ENCODE measurements at regions not wholly inside any gene's neighbourhood (a gene's known extent, or its start where the extent isn't known, plus 50 kb on each side); places are given as distances from the start of the nearest gene placed in this dataset.

DNA sequence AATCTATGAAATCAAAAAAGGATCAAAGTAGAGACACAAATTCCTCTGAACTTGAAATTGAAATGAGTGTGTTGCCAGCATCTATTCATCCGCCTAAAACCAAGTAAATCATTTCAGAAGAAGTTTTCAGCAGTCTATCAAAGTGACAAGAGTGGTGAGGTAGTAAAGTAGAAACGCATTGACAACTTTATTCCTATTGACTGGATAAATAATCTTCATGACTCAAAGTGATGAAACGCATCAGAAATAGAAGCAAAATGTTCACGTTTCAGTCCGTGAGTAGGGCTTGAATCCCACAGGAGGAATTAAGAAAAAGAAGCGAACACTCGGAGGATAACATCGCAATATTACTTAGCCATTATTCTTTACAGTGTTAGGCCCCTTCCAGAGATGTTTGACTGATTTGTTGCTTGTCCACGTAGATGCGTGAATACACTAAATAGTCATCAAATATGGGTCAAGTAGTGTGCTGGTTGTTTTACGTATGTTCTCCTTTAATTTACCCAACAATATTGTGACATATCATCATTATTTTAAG is 314.4 kb downstream of the PLK2 start:
- no peak for DNase-seq
- intact Hi-C loops (cut with DNase I; ENCODE audit: low total_unique reads) = no loop called here
- H3K4me1 ChIP-seq = no peaks in the 10 kb centered on the region
- no peak overlapping the region for H3K27ac ChIP-seq
- H3K27me3 ChIP-seq = no peaks in the 10 kb centered on the region
- TF ChIP-seq, protein P1, sequence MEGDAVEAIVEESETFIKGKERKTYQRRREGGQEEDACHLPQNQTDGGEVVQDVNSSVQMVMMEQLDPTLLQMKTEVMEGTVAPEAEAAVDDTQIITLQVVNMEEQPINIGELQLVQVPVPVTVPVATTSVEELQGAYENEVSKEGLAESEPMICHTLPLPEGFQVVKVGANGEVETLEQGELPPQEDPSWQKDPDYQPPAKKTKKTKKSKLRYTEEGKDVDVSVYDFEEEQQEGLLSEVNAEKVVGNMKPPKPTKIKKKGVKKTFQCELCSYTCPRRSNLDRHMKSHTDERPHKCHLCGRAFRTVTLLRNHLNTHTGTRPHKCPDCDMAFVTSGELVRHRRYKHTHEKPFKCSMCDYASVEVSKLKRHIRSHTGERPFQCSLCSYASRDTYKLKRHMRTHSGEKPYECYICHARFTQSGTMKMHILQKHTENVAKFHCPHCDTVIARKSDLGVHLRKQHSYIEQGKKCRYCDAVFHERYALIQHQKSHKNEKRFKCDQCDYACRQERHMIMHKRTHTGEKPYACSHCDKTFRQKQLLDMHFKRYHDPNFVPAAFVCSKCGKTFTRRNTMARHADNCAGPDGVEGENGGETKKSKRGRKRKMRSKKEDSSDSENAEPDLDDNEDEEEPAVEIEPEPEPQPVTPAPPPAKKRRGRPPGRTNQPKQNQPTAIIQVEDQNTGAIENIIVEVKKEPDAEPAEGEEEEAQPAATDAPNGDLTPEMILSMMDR (IDR thresholded peaks at IDR 0.05) = no peak
- TF ChIP-seq EP300 (IDR thresholded peaks at IDR 0.05) = no peak
- TF ChIP-seq POLR2A (IDR thresholded peaks at IDR 0.05) = no peak
- TF ChIP-seq POLR2AphosphoS5 (IDR thresholded peaks at IDR 0.05) = no peak
- no peaks in the 10 kb centered on the region for H3K36me3 ChIP-seq
- 90 to 96% (median 95%) methylated on average over 11 of the region's 11 CpGs for WGBS, 5 donors
- H3K9me3 ChIP-seq = no peaks in the 10 kb centered on the region
- H3K4me3 ChIP-seq = no peak overlapping the region

GRCh38 chr5:58143727-58144126 is 316.2 kb downstream of the PLK2 start:
- TF ChIP-seq POLR2A (IDR thresholded peaks at IDR 0.05) = no peak
- no peak for TF ChIP-seq POLR2AphosphoS5 (IDR thresholded peaks at IDR 0.05)
- Histone ChIP-seq H3K4me3 (no peak overlapping the region), H3K9me3 (no peaks in the 10 kb centered on the region), H3K36me3 (no peaks in the 10 kb centered on the region), H3K27ac (no peak overlapping the region), H3K27me3 (no peaks in the 10 kb centered on the region), H3K4me1 (no peaks in the 10 kb centered on the region)
- no peak for DNase-seq
- 84 to 95% (median 87%) methylated on average over 2 of the region's 2 CpGs for WGBS, 5 donors
- intact Hi-C loops (cut with DNase I; ENCODE audit: low total_unique reads) = no loop called here

DNA sequence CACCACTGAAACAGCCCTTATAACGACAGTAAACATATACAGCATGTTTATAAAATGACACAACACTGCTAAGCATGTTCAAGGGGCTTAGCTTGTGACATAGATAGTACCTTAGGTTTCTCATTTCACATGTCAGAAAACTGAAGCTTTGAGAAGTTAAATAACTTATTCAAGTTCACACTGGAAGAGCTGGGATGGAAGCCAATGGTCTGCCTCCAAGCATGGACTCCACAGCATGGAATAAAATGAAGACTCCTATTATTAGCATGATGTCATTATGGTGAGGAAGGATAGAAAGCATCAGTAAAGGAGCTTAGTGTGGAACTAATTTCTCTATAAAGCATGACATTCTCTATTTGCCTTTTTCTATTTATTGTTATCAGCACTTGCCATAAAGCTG is 316.7 kb downstream of the PLK2 start:
- no peak for DNase-seq
- 67 to 85% (median 78%) methylated on average over 1 of the region's 1 CpG for WGBS, 5 donors
- intact Hi-C loops (cut with DNase I; ENCODE audit: low total_unique reads) = no loop called here

DNA sequence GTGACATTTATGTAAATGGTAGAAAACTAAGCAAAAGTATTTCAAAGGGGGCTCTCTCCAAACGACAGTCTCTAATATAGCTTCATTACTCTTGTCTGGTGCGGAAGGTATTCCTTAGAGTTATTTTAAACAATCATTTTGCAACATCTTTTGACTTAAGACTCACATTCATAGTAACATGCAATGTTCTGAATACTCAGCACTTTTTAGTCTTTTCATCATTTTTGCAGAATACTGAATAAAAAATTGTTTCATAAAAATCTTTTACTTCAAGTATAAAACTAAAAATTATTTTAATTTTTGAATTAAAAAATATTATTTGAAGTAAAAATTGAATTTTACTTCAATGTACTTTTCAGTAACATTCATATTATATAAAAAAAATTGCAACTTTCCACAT is 321.1 kb downstream of the PLK2 start:
- Histone ChIP-seq H3K27ac (no peak overlapping the region), H3K9me3 (no peaks in the 10 kb centered on the region), H3K27me3 (no peaks in the 10 kb centered on the region), H3K36me3 (no peaks in the 10 kb centered on the region), H3K4me1 (peaks cover 0 to 13% (median 4%) of the 10 kb centered on the region in 4 donors), H3K4me3 (no peak overlapping the region)
- intact Hi-C loops (cut with DNase I; ENCODE audit: low total_unique reads) = no loop called here
- DNase-seq = no peak
- TF ChIP-seq POLR2A (IDR thresholded peaks at IDR 0.05) (no peak), EP300 (IDR thresholded peaks at IDR 0.05) (no peak), POLR2AphosphoS5 (IDR thresholded peaks at IDR 0.05) (no peak)
- TF ChIP-seq, protein P1 (IDR thresholded peaks at IDR 0.05) = no peak
- 83 to 90% (median 84%) methylated on average over 2 of the region's 2 CpGs for WGBS, 5 donors

More for the DNA sequence above, 316.7 kb downstream of the PLK2 start:
- no peak for TF ChIP-seq POLR2AphosphoS5 (IDR thresholded peaks at IDR 0.05)
- no peak for TF ChIP-seq EP300 (IDR thresholded peaks at IDR 0.05)
- TF ChIP-seq, protein P1 (IDR thresholded peaks at IDR 0.05) = no peak
- TF ChIP-seq POLR2A (IDR thresholded peaks at IDR 0.05) = no peak
- H3K27me3 ChIP-seq = no peaks in the 10 kb centered on the region
- H3K36me3 ChIP-seq = no peaks in the 10 kb centered on the region
- no peaks in the 10 kb centered on the region for H3K9me3 ChIP-seq
- H3K4me3 ChIP-seq = no peak overlapping the region
- no peak overlapping the region for H3K27ac ChIP-seq
- no peaks in the 10 kb centered on the region for H3K4me1 ChIP-seq

GRCh38 chr5:58136406-58136805 is 323.5 kb downstream of the PLK2 start:
- Histone ChIP-seq H3K4me1 (peaks cover 0 to 15% (median 5%) of the 10 kb centered on the region in 4 donors), H3K36me3 (no peaks in the 10 kb centered on the region), H3K9me3 (no peaks in the 10 kb centered on the region), H3K27ac (no peak overlapping the region), H3K4me3 (no peak overlapping the region), H3K27me3 (no peaks in the 10 kb centered on the region)
- 84 to 88% (median 85%) methylated on average over 5 of the region's 5 CpGs for whole genome bisulfite sequencing, 5 donors
- TF ChIP-seq POLR2A (IDR thresholded peaks at IDR 0.05) (no peak), POLR2AphosphoS5 (IDR thresholded peaks at IDR 0.05) (no peak), EP300 (IDR thresholded peaks at IDR 0.05) (no peak)
- TF ChIP-seq, protein P1 (IDR thresholded peaks at IDR 0.05) = no peak
- intact Hi-C loops (cut with DNase I; ENCODE audit: low total_unique reads) = no loop called here
- no peak for DNase-seq

Measured in stomach (tissue), 8 donors.